GM12891 (cell line): ENCODE measurements at regions not wholly inside any gene's neighbourhood (a gene's known extent, or its start where the extent isn't known, plus 50 kb on each side); places are given as distances from the start of the nearest gene placed in this dataset.

Experiments
- DNase-seq: peaks from one replicate; pipeline ENCODE4 v3.0.0; 2011; ENCODE audit warnings: low spot score; ENCODE audit not compliant: insufficient read length
- FAIRE-seq: peaks from 2 replicates; lab custom pipeline; 2011; peaks lifted over from hg19 to GRCh38; lab: Jason Lieb, UNC
- PAX5 ChIP-seq: IDR thresholded peaks from 2 replicates; pipeline ENCODE4 v1.6.1; 2011; ENCODE audit warnings: low read length, moderate library complexity, mild to moderate bottlenecking; ENCODE audit not compliant: insufficient read depth, severe bottlenecking
- POLR2A ChIP-seq: IDR thresholded peaks from 2 replicates; pipeline ENCODE4 v1.6.1; 2011; ENCODE audit warnings: low read depth, low read length, control low read depth
- POLR2AphosphoS5 ChIP-seq: IDR thresholded peaks from 2 replicates; pipeline ENCODE4 v1.6.1; 2011; ENCODE audit warnings: low read depth, low read length, control low read depth
- POU2F2 ChIP-seq: IDR thresholded peaks from 2 replicates; pipeline ENCODE4 v1.6.1; 2011; ENCODE audit warnings: low read depth, mild to moderate bottlenecking, control low read depth, low read length, moderate library complexity
- SPI1 ChIP-seq: IDR thresholded peaks from 2 replicates; pipeline ENCODE4 v1.6.1; 2011; ENCODE audit warnings: low read depth, low read length, control low read depth
- TAF1 ChIP-seq: IDR thresholded peaks from 2 replicates; pipeline ENCODE4 v1.6.1; 2011; ENCODE audit warnings: low read depth, low read length, control low read depth

DNA sequence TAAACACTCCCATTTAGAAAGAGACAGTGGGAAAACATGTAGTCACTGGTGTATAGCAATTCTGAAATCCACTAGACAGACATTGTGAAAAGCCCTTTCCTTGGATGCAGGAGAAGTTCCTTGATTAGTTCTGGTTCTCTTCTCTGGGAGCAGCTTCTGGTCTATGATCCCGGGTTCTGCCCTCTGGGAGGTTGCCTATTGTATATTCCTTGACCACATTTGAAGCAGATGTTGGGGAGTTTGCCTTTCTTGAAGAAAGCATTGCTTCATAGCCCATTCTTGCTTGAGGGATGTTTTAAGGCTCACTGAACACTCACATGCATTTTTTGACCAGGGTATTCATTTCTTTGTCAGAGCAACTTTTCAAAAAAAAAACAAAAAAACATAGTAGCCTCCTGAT lies 211.9 kb downstream of the NDFIP2 start:
- DNase-seq (no peak), FAIRE-seq (no peak)
- TF ChIP-seq TAF1 (no peak), POLR2AphosphoS5 (no peak), SPI1 (no peak), POLR2A (no peak), PAX5 (no peak), POU2F2 (no peak)

DNA sequence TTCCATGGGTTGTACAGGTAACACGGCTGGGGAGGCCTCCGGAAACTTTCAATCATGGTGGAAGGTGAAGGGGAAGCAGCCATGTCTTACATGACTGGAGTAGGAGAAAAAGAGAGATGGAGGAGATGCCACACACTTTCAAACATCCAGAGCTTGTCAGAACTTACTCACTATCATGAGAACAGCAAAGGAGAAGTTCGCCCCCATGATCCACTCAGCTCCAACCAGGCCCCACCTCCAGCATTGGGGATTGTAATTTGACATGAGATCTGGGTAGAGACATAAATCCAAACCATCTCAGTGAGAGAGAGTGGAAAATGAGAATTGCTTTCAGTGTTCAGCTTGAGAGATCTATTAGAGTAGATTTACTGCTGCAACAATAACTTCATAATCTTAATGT lies 210.9 kb downstream of the NDFIP2 start:
- FAIRE-seq (no peak), DNase-seq (no peak)
- no peak for TF ChIP-seq POLR2A
- TF ChIP-seq POU2F2 = no peak
- no peak for TF ChIP-seq SPI1
- TF ChIP-seq POLR2AphosphoS5 = no peak
- TF ChIP-seq TAF1 = no peak
- no peak for TF ChIP-seq PAX5

DNA sequence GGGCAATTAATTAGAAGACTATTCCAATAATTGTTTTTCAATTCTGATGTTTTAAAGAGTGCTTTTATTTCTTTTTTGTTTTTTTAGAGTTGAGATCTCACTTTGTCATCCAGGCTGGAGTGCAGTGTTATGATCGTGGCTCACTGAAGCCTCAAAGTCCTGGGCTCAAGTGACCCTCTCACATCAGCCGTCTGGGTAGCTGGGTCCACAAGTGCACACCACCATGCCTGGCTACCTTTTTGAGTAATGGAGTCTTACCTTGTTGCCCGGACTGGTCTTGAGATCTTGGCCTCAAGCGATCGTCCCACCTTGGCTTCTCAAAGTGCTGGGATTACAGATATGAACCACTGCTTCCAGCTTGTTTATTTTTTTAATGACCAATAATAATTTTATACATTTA lies 207.8 kb downstream of the NDFIP2 start:
- FAIRE-seq (no peak), DNase-seq (no peak)
- TF ChIP-seq POU2F2 (no peak), PAX5 (no peak), SPI1 (no peak), TAF1 (no peak), POLR2AphosphoS5 (no peak), POLR2A (no peak)

DNA sequence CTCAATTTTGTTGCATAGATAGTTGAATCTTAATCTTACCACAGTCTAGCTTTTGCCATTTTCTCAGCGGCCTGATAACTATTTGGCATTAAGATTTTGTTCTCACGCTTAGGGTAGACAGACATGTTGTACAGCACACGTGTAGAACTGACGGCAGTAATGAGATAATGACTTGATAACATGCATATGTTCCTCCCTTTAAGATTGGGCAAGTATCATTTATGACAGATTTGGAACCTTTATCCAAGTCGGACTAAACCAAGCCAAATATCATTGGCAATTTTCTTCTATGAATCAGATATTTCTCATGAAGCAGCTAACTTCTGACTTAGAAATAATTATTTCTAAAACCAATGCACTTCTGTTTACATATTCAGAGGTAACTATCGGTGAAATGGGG lies 205.5 kb downstream of the NDFIP2 start:
- DNase-seq (no peak), FAIRE-seq (no peak)
- no peak for TF ChIP-seq PAX5
- no peak for TF ChIP-seq POLR2A
- TF ChIP-seq SPI1 = no peak
- TF ChIP-seq TAF1 = no peak
- TF ChIP-seq POLR2AphosphoS5 = no peak
- TF ChIP-seq POU2F2 = no peak

DNA sequence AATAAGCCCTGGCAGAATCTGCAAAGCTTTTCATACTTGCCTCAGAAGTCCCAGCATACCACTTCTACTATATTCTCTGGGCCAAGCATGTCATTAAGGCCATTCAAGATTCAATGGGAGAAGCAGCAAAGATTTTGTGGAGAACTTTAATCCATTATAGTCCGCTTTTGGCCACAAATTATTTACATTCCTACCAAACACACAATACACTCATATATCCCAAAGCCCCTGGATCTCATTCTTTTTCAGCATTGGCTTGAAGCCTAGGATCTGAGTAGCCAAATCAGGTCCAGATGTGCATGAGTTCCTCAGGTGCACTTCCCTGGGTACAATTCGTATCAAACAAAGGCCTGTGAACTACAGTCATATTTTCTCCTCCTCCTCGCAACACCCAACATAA lies 203.4 kb downstream of the NDFIP2 start:
- DNase-seq = no peak
- TF ChIP-seq POLR2A (no peak), SPI1 (no peak), TAF1 (no peak), PAX5 (no peak), POLR2AphosphoS5 (no peak), POU2F2 (no peak)
- FAIRE-seq = no peak

DNA sequence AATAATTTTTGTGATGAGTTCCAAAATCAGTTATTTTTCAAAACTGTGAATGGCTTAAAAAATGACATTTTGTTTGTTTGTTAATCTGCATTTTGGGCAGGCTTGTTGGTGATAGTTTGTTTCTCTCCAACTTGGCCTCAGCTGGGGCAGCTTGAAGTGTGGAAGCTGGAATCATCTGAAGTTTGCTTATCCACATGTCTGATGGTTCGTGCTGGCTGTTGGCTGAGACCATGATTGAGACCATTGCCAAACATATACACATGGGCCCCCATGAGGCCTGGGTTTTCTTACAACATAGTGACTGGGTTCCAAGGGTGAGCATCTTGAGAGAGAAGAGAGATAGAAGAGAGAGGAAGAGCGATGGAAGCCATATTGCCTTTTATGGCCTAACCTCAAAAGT lies 201.2 kb downstream of the NDFIP2 start:
- DNase-seq (no peak), FAIRE-seq (no peak)
- TF ChIP-seq POLR2AphosphoS5 (no peak), PAX5 (no peak), POU2F2 (no peak), SPI1 (no peak), POLR2A (no peak), TAF1 (no peak)

DNA sequence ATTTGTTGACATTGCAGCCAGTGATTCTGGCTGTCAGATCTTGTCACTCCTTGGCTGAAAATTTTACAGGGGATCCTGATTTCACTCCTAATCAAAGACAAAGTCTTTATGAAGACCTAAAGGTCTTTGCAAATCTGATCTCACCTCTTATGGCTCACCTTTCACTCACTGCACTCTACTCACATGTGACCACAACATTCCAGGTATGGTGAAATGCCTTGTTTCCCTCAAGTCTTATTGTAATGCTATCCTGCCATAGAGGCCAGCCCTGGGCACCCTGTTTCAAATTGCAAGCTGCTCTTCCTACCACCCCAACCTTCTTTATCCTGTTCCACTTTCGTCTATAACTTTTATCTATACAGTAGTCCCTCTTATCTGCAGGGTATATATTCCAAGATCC lies 200.1 kb downstream of the NDFIP2 start:
- FAIRE-seq (no peak), DNase-seq (no peak)
- TF ChIP-seq POLR2AphosphoS5 = no peak
- TF ChIP-seq SPI1 = no peak
- TF ChIP-seq PAX5 = no peak
- TF ChIP-seq TAF1 = no peak
- TF ChIP-seq POU2F2 = no peak
- TF ChIP-seq POLR2A = no peak

DNA sequence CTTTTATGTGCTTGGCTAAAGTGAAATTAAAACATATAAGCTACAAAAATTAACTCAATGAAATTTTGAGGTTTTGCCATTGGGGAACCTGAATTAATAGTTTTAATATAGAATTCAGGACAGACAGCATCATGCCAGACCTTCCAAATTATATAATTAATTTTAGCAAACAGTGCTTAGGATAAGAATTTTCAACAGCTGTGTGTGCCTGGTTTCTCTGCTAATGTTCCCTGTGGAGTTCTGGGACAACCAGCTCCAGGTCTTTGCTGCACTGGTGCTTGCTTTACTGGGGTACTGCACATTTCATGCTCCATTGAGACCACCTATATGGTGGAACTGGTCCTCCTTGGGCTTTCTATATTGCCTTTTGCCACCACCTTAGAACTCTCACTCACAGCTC lies 199.5 kb downstream of the NDFIP2 start:
- DNase-seq = no peak
- no peak for TF ChIP-seq POLR2A
- no peak for TF ChIP-seq POLR2AphosphoS5
- no peak for TF ChIP-seq POU2F2
- TF ChIP-seq TAF1 = no peak
- no peak for TF ChIP-seq SPI1
- TF ChIP-seq PAX5 = no peak
- no peak for FAIRE-seq

DNA sequence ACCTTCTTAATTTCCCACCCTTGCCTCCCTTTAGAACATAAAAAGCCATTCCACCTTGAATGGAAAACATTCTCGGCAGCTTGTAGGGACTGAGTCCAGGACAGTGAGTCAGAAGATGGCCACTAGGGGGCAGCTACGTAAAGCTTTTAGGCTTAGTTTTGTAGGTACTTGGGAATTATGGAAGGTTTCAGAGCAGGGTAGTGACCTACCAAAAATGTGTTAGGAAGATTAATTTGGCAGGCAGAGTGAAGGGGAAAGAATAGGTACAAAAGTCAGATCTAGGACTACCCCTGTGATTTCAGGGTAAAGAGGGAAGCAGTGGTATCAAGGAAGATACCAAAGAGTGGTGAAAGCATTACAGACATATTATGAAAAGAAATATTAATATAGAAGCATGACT lies 198.4 kb downstream of the NDFIP2 start:
- no peak for TF ChIP-seq POU2F2
- no peak for TF ChIP-seq PAX5
- no peak for TF ChIP-seq TAF1
- no peak for FAIRE-seq
- DNase-seq = no peak

DNA sequence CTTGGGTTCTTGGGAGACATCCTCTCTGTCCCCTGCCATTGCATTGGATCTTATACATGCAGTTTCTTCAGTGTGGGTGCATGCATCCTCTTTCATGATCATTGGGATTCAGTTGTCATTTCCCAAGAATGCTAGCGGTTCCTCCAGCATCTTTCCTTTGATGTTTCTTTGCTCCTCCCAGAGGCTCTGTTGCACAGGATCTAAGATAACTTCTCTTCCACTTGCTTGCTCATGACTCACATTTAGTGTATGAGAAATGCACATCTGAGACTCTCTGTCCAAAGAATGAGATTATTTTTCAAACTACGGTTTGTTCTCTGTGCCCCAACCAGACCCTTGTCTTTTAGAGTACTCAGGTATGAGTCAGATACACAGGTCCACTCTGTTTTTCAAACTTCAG lies 197.1 kb downstream of the NDFIP2 start:
- TF ChIP-seq TAF1 (no peak), POLR2A (no peak), POU2F2 (no peak), SPI1 (no peak), PAX5 (no peak), POLR2AphosphoS5 (no peak)
- no peak for DNase-seq
- no peak for FAIRE-seq
